Aorta (tissue), 5 donors: ENCODE measurements at regions not wholly inside any gene's neighbourhood (a gene's known extent, or its start where the extent isn't known, plus 50 kb on each side); places are given as distances from the start of the nearest gene placed in this dataset.

Experiments used
- ATAC-seq: fragments of 200-7000 bp; cut with Tn5 transposase; one replicate; pipeline ENCODE4 v1.9.1; 2022; ENCODE audit warnings: moderate library complexity; ENCODE audit not compliant: low FRiP score
- DNase-seq, 2 donors: peaks; one replicate each; pipeline ENCODE4 v3.0.0-alpha.2; 2020
- H3K27ac ChIP-seq, 2 donors: one replicate each; pipeline ENCODE4 v1.5.1; 2013; ENCODE audit warnings: low read length in 2 of 2, mild to moderate bottlenecking in 2 of 2, moderate library complexity in 2 of 2, control low read depth in 1 of 2, inconsistent platforms in 1 of 2, low read depth in 1 of 2
- H3K27me3 ChIP-seq, 2 donors: one replicate each; pipeline ENCODE4 v1.6.1; 2013; ENCODE audit warnings: control low read depth in 1 of 2, low read length in 1 of 2, mild to moderate bottlenecking in 1 of 2, moderate library complexity in 1 of 2; ENCODE audit not compliant: insufficient read depth in 2 of 2, control insufficient read depth in 1 of 2
- H3K36me3 ChIP-seq, 2 donors: one replicate each; pipeline ENCODE4 v1.6.1; 2013; ENCODE audit warnings: control low read depth in 1 of 2, low read length in 1 of 2, mild to moderate bottlenecking in 1 of 2; ENCODE audit not compliant: insufficient read depth in 2 of 2, control insufficient read depth in 1 of 2
- H3K4me1 ChIP-seq, 2 donors: one replicate each; pipeline ENCODE4 v1.6.1; 2013; ENCODE audit warnings: low read length in 2 of 2, control low read depth in 1 of 2, mild to moderate bottlenecking in 1 of 2, moderate library complexity in 1 of 2; ENCODE audit not compliant: insufficient read depth in 2 of 2, control insufficient read depth in 1 of 2
- H3K4me3 ChIP-seq, 2 donors: one replicate each; pipeline ENCODE4 v1.5.1; 2013; ENCODE audit warnings: low read length in 2 of 2, control low read depth in 1 of 2, mild to moderate bottlenecking in 1 of 2
- H3K9me3 ChIP-seq: one replicate; pipeline ENCODE4 v1.6.1; 2013; ENCODE audit warnings: mild to moderate bottlenecking, low read length; ENCODE audit not compliant: control insufficient read depth
- WGBS, 2 donors: extraction: QIAGEN DNeasy Blood & Tissue Kit; methylation state at CpG; one replicate each; pipeline ENCODE4 v1.1.7; 2013; 5-methylcytosine and 5-hydroxymethylcytosine counted together
- intact Hi-C, 2 donors: fragments of 100-400 bp; cut with DNase I; formaldehyde crosslinking; loops; one replicate each; pipeline versions ENCODE4 v1.14.2 to v1.15.0; 2022
- donor health status: healthy with polysubstance abuse.
- donor health status: Bipolar disorder and iron deficiency.
- donor health status: DM: no; HTN: no; CAD: no.
- donor health status: DM: no; HTN: no; CAD: no.
- donor health status: DM: yes; HTN: yes; CAD: no.

GRCh38 chr7:49174396-49174795 is 250.0 kb downstream of the CDC14C start:
- Histone ChIP-seq H3K4me3 (no peak overlapping the region), H3K36me3 (no peaks in the 10 kb centered on the region), H3K27me3 (peaks cover 0 to 2% of the 10 kb centered on the region in 2 donors), H3K9me3 (no peaks in the 10 kb centered on the region), H3K4me1 (no peaks in the 10 kb centered on the region), H3K27ac (no peak overlapping the region)
- WGBS, 2 donors, result 87 to 88% methylated on average over 2 of the region's 2 CpGs
- DNase-seq (no peak), ATAC-seq (no peak)
- intact Hi-C loops, result no loop called here

- Histone ChIP-seq H3K36me3 (no peaks in the 10 kb centered on the region), H3K4me3 (no peak overlapping the region), H3K4me1 (no peaks in the 10 kb centered on the region), H3K27ac (no peak overlapping the region), H3K27me3 (no peaks in the 10 kb centered on the region), H3K9me3 (no peaks in the 10 kb centered on the region)
- DNase-seq, result no peak
- intact Hi-C loops, result no loop called here
- 80 to 84% methylated on average over 3 of the region's 3 CpGs for WGBS, 2 donors
- no peak for ATAC-seq
These were observed 263.4 kb downstream of the CDC14C start for GRCh38 chr7:49187543-49188268.

- ATAC-seq (no peak), DNase-seq (no peak)
- WGBS, 2 donors, result 42 to 57% methylated on average over 2 of the region's 2 CpGs
- no peaks in the 10 kb centered on the region for H3K36me3 ChIP-seq
- H3K9me3 ChIP-seq, result no peaks in the 10 kb centered on the region
- no peaks in the 10 kb centered on the region for H3K27me3 ChIP-seq
- H3K27ac ChIP-seq, result no peak overlapping the region
- H3K4me1 ChIP-seq, result no peaks in the 10 kb centered on the region
- no peak overlapping the region for H3K4me3 ChIP-seq
- intact Hi-C loops, result no loop called here
These were observed 304.2 kb downstream of the CDC14C start for GRCh38 chr7:49228426-49229098.

GRCh38 chr7:49229246-49229645 is 304.9 kb downstream of the CDC14C start:
- WGBS, 2 donors, result 72 to 74% methylated on average over 6 of the region's 6 CpGs
- Histone ChIP-seq H3K4me3 (no peak overlapping the region), H3K9me3 (no peaks in the 10 kb centered on the region), H3K4me1 (no peaks in the 10 kb centered on the region), H3K36me3 (no peaks in the 10 kb centered on the region), H3K27me3 (no peaks in the 10 kb centered on the region), H3K27ac (no peak overlapping the region)
- intact Hi-C loops, result no loop called here
- DNase-seq (no peak), ATAC-seq (no peak)

GRCh38 chr7:49243521-49243920 is 319.2 kb downstream of the CDC14C start:
- intact Hi-C loops, result no loop called here
- ATAC-seq (no peak), DNase-seq (no peak)
- no peaks in the 10 kb centered on the region for H3K36me3 ChIP-seq
- no peak overlapping the region for H3K27ac ChIP-seq
- no peaks in the 10 kb centered on the region for H3K9me3 ChIP-seq
- H3K27me3 ChIP-seq, result peaks cover 0 to 2% of the 10 kb centered on the region in 2 donors
- H3K4me3 ChIP-seq, result no peak overlapping the region
- no peaks in the 10 kb centered on the region for H3K4me1 ChIP-seq
- WGBS, 2 donors, result 22 to 26% methylated on average over 2 of the region's 2 CpGs

GRCh38 chr7:49244543-49244942 is 320.2 kb downstream of the CDC14C start:
- no peaks in the 10 kb centered on the region for H3K9me3 ChIP-seq
- 7% methylated on average over 1 of the region's 1 CpG for WGBS, 2 donors
- no peak overlapping the region for H3K27ac ChIP-seq
- no peak overlapping the region for H3K4me3 ChIP-seq
- DNase-seq, result no peak
- peaks cover 0 to 2% of the 10 kb centered on the region in 2 donors for H3K27me3 ChIP-seq
- no peak for ATAC-seq
- no peaks in the 10 kb centered on the region for H3K36me3 ChIP-seq
- no peaks in the 10 kb centered on the region for H3K4me1 ChIP-seq
- intact Hi-C loops, result no loop called here

- H3K27me3 ChIP-seq, result peaks cover 0 to 2% of the 10 kb centered on the region in 2 donors
- no peaks in the 10 kb centered on the region for H3K9me3 ChIP-seq
- H3K27ac ChIP-seq, result no peak overlapping the region
- intact Hi-C loops, result no loop called here
- ATAC-seq, result no peak
- H3K4me3 ChIP-seq, result no peak overlapping the region
- DNase-seq, result no peak
- no peaks in the 10 kb centered on the region for H3K4me1 ChIP-seq
- 33 to 43% methylated on average over 3 of the region's 3 CpGs for WGBS, 2 donors
- H3K36me3 ChIP-seq, result no peaks in the 10 kb centered on the region
These were observed 320.7 kb downstream of the CDC14C start for GRCh38 chr7:49245062-49245461.

GRCh38 chr7:49247759-49248158 is 323.4 kb downstream of the CDC14C start:
- Histone ChIP-seq H3K9me3 (no peaks in the 10 kb centered on the region), H3K36me3 (no peaks in the 10 kb centered on the region), H3K4me1 (no peaks in the 10 kb centered on the region), H3K27ac (no peak overlapping the region), H3K27me3 (peaks cover 0 to 2% of the 10 kb centered on the region in 2 donors), H3K4me3 (no peak overlapping the region)
- ATAC-seq (no peak), DNase-seq (no peak)
- intact Hi-C loops, result no loop called here
- 63 to 64% methylated on average over 3 of the region's 3 CpGs for WGBS, 2 donors

- no peaks in the 10 kb centered on the region for H3K36me3 ChIP-seq
- no peak overlapping the region for H3K27ac ChIP-seq
- intact Hi-C loops, result no loop called here
- H3K9me3 ChIP-seq, result peaks cover 1% of the 10 kb centered on the region
- DNase-seq (no peak), ATAC-seq (no peak)
- H3K27me3 ChIP-seq, result no peaks in the 10 kb centered on the region
- H3K4me3 ChIP-seq, result no peak overlapping the region
- H3K4me1 ChIP-seq, result no peaks in the 10 kb centered on the region
- WGBS, 2 donors, result 52% methylated on average over 3 of the region's 3 CpGs
These were observed 330.7 kb downstream of the CDC14C start for GRCh38 chr7:49255054-49255453.
